ENCODE measurements at regions not wholly inside any gene's neighbourhood (a gene's known extent, or its start where the extent isn't known, plus 50 kb on each side); places are given as distances from the start of the nearest gene placed in this dataset.
"Not testable (repeated sequence)": the region's sequence is repeated elsewhere in the genome, so short reads cannot be mapped to it uniquely, and the experiment has no call there.

DNA sequence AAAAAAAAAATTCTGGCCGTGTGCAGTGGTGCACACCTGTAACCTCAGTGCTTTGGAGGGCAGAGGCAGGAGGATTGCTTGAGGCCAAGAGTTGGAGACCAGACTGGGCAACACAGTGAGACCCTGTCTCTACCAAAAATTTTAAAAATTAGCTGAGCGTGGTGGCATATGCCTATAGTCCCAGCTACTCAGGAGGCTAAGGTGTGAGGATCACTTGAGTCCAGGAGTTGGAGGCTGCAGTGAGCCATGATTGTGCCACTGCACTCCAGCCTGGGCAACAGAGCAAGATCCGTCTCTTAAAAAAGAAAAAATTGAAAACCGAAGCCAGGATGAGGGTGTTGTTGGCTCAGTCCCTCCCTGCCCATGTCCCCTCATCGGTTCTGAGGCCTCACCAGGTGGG lies 55.9 kb upstream of the PAX7 start:
- no peak for DNase-seq
- no peaks in the 10 kb centered on the region for H3K79me2 ChIP-seq (ENCODE audit: insufficient read depth)
- no peaks in the 10 kb centered on the region for H3K9me2 ChIP-seq (ENCODE audit: insufficient read depth)
- in situ Hi-C loops (cut with MboI): loop anchor here (25.0 kb wide), 1 partner anchor 912 kb away; no protein-coding TSS in a partner anchor
- H4K20me1 ChIP-seq (ENCODE audit: insufficient read depth): no peaks in the 10 kb centered on the region
- no peak overlapping the region for H3K4me2 ChIP-seq (ENCODE audit: unreplicated experiment)
- no peaks in the 10 kb centered on the region for H3F3A ChIP-seq (ENCODE audit: insufficient read depth)
- H3K36me3 ChIP-seq (ENCODE audit: low read depth): no peaks in the 10 kb centered on the region
- no peaks in the 10 kb centered on the region for H3K9me3 ChIP-seq (ENCODE audit: low read depth)
- H3K4me3 ChIP-seq: no peak overlapping the region
- no peaks in the 10 kb centered on the region for H3K27me3 ChIP-seq (replicated peaks; ENCODE audit: insufficient read depth)
- 48 to 50% methylated on average over 5 of the region's 5 CpGs for WGBS, 2 experiments (ENCODE audit: low coverage in 1 of 2, low lambda C conversion rate in 2 of 2, missing lambda C conversion rate in 2 of 2)
- H2AFZ ChIP-seq: no peak overlapping the region
- H3K27ac ChIP-seq: no peak overlapping the region
- H3K9ac ChIP-seq: no peak overlapping the region
- no peaks in the 10 kb centered on the region for H3K4me1 ChIP-seq (ENCODE audit: insufficient read depth)
- no peak for TF ChIP-seq EZH2 (IDR thresholded peaks at IDR 0.05; ENCODE audit: insufficient read depth, poor library complexity, severe bottlenecking)
- TF ChIP-seq EZH2phosphoT487 (IDR thresholded peaks at IDR 0.05; ENCODE audit: insufficient read depth, low read depth): no peak

DNA sequence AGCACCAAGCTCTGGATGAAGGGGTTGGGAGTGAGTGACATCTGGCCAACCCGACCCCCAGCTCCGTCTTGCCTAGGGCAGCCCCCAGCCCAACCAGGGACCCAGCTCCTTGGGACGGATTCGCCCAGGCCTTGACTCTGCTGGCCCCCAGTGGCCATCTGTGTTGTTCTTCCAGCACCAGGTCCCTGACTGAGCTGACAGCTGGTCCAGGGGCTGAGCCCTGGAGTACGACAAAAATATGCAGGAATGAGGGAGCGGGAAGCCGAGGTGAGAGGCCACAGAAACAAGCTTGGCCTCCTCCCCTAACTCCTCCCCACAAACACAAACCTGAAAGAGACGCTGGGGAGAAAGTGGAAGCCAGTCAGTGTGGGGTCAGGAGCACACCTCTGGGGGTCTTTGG lies 55.0 kb upstream of the PAX7 start:
- no peaks in the 10 kb centered on the region for H3K4me1 ChIP-seq (ENCODE audit: insufficient read depth)
- WGBS, 2 experiments (ENCODE audit: low coverage in 1 of 2, low lambda C conversion rate in 2 of 2, missing lambda C conversion rate in 2 of 2): 16 to 33% methylated on average over 8 of the region's 8 CpGs

GRCh38 chr1:18578271-18578670 lies 52.4 kb upstream of the PAX7 start:
- DNase-seq: peak; percentile 26
- H3K4me2 ChIP-seq (ENCODE audit: unreplicated experiment): no peak overlapping the region
- H3F3A ChIP-seq (ENCODE audit: insufficient read depth): no peaks in the 10 kb centered on the region
- TF ChIP-seq EZH2phosphoT487 (IDR thresholded peaks at IDR 0.05; ENCODE audit: insufficient read depth, low read depth) (no peak), EZH2 (IDR thresholded peaks at IDR 0.05; ENCODE audit: insufficient read depth, poor library complexity, severe bottlenecking) (no peak)
- in situ Hi-C loops (cut with MboI): loop anchor here (25.0 kb wide), 1 partner anchor 916 kb away; no protein-coding TSS in a partner anchor
- H3K36me3 ChIP-seq (ENCODE audit: low read depth): no peaks in the 10 kb centered on the region
- no peaks in the 10 kb centered on the region for H3K4me1 ChIP-seq (ENCODE audit: insufficient read depth)
- no peak overlapping the region for H2AFZ ChIP-seq
- no peaks in the 10 kb centered on the region for H3K9me3 ChIP-seq (ENCODE audit: low read depth)
- H3K27me3 ChIP-seq (replicated peaks; ENCODE audit: insufficient read depth): 0 out of 2 replicates have a peak, but pooled peaks cover 6% of the 10 kb centered on the region
- H3K9me2 ChIP-seq (ENCODE audit: insufficient read depth): no peaks in the 10 kb centered on the region
- H3K9ac ChIP-seq: no peak overlapping the region
- H3K79me2 ChIP-seq (ENCODE audit: insufficient read depth): no peaks in the 10 kb centered on the region
- WGBS, 2 experiments (ENCODE audit: low coverage in 1 of 2, low lambda C conversion rate in 2 of 2, missing lambda C conversion rate in 2 of 2): 7 to 17% methylated on average over 6 of the region's 6 CpGs
- H3K27ac ChIP-seq: no peak overlapping the region
- H3K4me3 ChIP-seq: no peak overlapping the region
- H4K20me1 ChIP-seq (ENCODE audit: insufficient read depth): no peaks in the 10 kb centered on the region

More for the DNA sequence above, 55.0 kb upstream of the PAX7 start:
- Histone ChIP-seq H3K27me3 (replicated peaks; ENCODE audit: insufficient read depth) (no peaks in the 10 kb centered on the region), H3K9ac (no peak overlapping the region), H4K20me1 (ENCODE audit: insufficient read depth) (no peaks in the 10 kb centered on the region), H3K4me3 (no peak overlapping the region), H3K9me2 (ENCODE audit: insufficient read depth) (no peaks in the 10 kb centered on the region), H3K36me3 (ENCODE audit: low read depth) (no peaks in the 10 kb centered on the region), H3K27ac (no peak overlapping the region), H3K4me2 (ENCODE audit: unreplicated experiment) (no peak overlapping the region), H3K9me3 (ENCODE audit: low read depth) (no peaks in the 10 kb centered on the region), H3K79me2 (ENCODE audit: insufficient read depth) (no peaks in the 10 kb centered on the region), H2AFZ (no peak overlapping the region), H3F3A (ENCODE audit: insufficient read depth) (no peaks in the 10 kb centered on the region)
- in situ Hi-C loops (cut with MboI): loop anchor here (25.0 kb wide), 1 partner anchor 913 kb away; no protein-coding TSS in a partner anchor
- peak; percentile 49 for DNase-seq
- TF ChIP-seq EZH2phosphoT487 (IDR thresholded peaks at IDR 0.05; ENCODE audit: insufficient read depth, low read depth) (no peak), EZH2 (IDR thresholded peaks at IDR 0.05; ENCODE audit: insufficient read depth, poor library complexity, severe bottlenecking) (no peak)

GRCh38 chr1:18579267-18579666 lies 51.4 kb upstream of the PAX7 start:
- 83 to 89% methylated on average over 7 of the region's 7 CpGs for WGBS, 2 experiments (ENCODE audit: low coverage in 1 of 2, low lambda C conversion rate in 2 of 2, missing lambda C conversion rate in 2 of 2)
- not testable (repeated sequence) for H3K79me2 ChIP-seq (ENCODE audit: insufficient read depth); H3F3A ChIP-seq (ENCODE audit: insufficient read depth); DNase-seq; H3K4me3 ChIP-seq; H3K9me3 ChIP-seq (ENCODE audit: low read depth); H4K20me1 ChIP-seq (ENCODE audit: insufficient read depth); H3K9me2 ChIP-seq (ENCODE audit: insufficient read depth); H3K4me1 ChIP-seq (ENCODE audit: insufficient read depth); H2AFZ ChIP-seq; H3K27me3 ChIP-seq (replicated peaks; ENCODE audit: insufficient read depth); H3K27ac ChIP-seq; H3K9ac ChIP-seq; H3K4me2 ChIP-seq (ENCODE audit: unreplicated experiment); H3K36me3 ChIP-seq (ENCODE audit: low read depth)
- in situ Hi-C loops (cut with MboI): loop anchor here (25.0 kb wide), 1 partner anchor 917 kb away; no protein-coding TSS in a partner anchor

- Histone ChIP-seq H2AFZ (no peak overlapping the region), H3K27ac (no peak overlapping the region), H3K9me3 (ENCODE audit: low read depth) (no peaks in the 10 kb centered on the region), H3K4me1 (ENCODE audit: insufficient read depth) (no peaks in the 10 kb centered on the region), H3K27me3 (replicated peaks; ENCODE audit: insufficient read depth) (0 out of 2 replicates have a peak, but pooled peaks cover 6% of the 10 kb centered on the region), H3F3A (ENCODE audit: insufficient read depth) (no peaks in the 10 kb centered on the region), H3K9me2 (ENCODE audit: insufficient read depth) (no peaks in the 10 kb centered on the region), H3K4me3 (no peak overlapping the region), H3K9ac (no peak overlapping the region), H3K4me2 (ENCODE audit: unreplicated experiment) (no peak overlapping the region), H3K79me2 (ENCODE audit: insufficient read depth) (no peaks in the 10 kb centered on the region), H3K36me3 (ENCODE audit: low read depth) (no peaks in the 10 kb centered on the region), H4K20me1 (ENCODE audit: insufficient read depth) (no peaks in the 10 kb centered on the region)
- in situ Hi-C loops (cut with MboI): loop anchor here (25.0 kb wide), 1 partner anchor 918 kb away; no protein-coding TSS in a partner anchor
- TF ChIP-seq EZH2phosphoT487 (IDR thresholded peaks at IDR 0.05; ENCODE audit: insufficient read depth, low read depth) (no peak), EZH2 (IDR thresholded peaks at IDR 0.05; ENCODE audit: insufficient read depth, poor library complexity, severe bottlenecking) (no peak)
- 57 to 58% methylated on average over 7 of the region's 7 CpGs for WGBS, 2 experiments (ENCODE audit: low coverage in 1 of 2, low lambda C conversion rate in 2 of 2, missing lambda C conversion rate in 2 of 2)
- no peak for DNase-seq
Measured at GRCh38 chr1:18580047-18580446, 50.6 kb upstream of the PAX7 start.

Data from GM23248 (cell line).